Fibroblast of lung (primary cell): ENCODE measurements at regions not wholly inside any gene's neighbourhood (a gene's known extent, or its start where the extent isn't known, plus 50 kb on each side); places are given as distances from the start of the nearest gene placed in this dataset.

ENCODE experiments used
- CTCF ChIP-seq, 2 donors: IDR thresholded peaks in 1 of 2; conservative IDR thresholded peaks in 1 of 2; 1 replicate in 1 of 2; 2 replicates in 1 of 2; pipeline ENCODE4 v1.5.1; 2011 to 2012; ENCODE audit warnings: low read length in 2 of 2, control low read depth in 1 of 2, inconsistent platforms in 1 of 2, low read depth in 1 of 2, mild to moderate bottlenecking in 1 of 2
- EZH2 ChIP-seq: IDR thresholded peaks from 2 replicates; pipeline ENCODE4 v1.5.1; 2012; ENCODE audit warnings: low read length, control low read depth, mild to moderate bottlenecking; ENCODE audit errors: missing control alignments

- no peak for TF ChIP-seq CTCF (conservative IDR thresholded peaks at IDR 0.05 in 1 of 2, IDR thresholded peaks at IDR 0.05 in 1 of 2; ENCODE audit: low read depth in 1 of 2, low read length in 2 of 2)
- TF ChIP-seq EZH2, result no peak
Observed at GRCh38 chr4:3848323-3848722, 82.1 kb downstream of the ADRA2C start.
